A172 (cell line): ENCODE measurements at regions not wholly inside any gene's neighbourhood (a gene's known extent, or its start where the extent isn't known, plus 50 kb on each side); places are given as distances from the start of the nearest gene placed in this dataset.

Experiments used
- DNase-seq: peaks from one replicate; pipeline ENCODE4 v3.0.0-alpha.2; 2015; ENCODE audit warnings: low spot score

- no peak for DNase-seq
Measured at GRCh38 chr7:110129159-110129558, 961.8 kb upstream of the LRRN3 start.

- no peak for DNase-seq
Measured at GRCh38 chr7:110130669-110131068, 960.3 kb upstream of the LRRN3 start.

- no peak for DNase-seq
Measured at GRCh38 chr7:110131344-110131743, 959.6 kb upstream of the LRRN3 start.

GRCh38 chr7:110139056-110139455, 951.9 kb upstream of the LRRN3 start:
- DNase-seq, result no peak

GRCh38 chr7:110142939-110143526, 947.9 kb upstream of the LRRN3 start:
- no peak for DNase-seq

- no peak for DNase-seq
Measured at GRCh38 chr7:110144599-110144998, 946.3 kb upstream of the LRRN3 start.

GRCh38 chr7:110148054-110148453, 942.9 kb upstream of the LRRN3 start:
- no peak for DNase-seq

GRCh38 chr7:110153222-110153621, 937.7 kb upstream of the LRRN3 start:
- no peak for DNase-seq

GRCh38 chr7:110156511-110156910, 934.4 kb upstream of the LRRN3 start:
- DNase-seq, result no peak

GRCh38 chr7:110157631-110158362, 933.1 kb upstream of the LRRN3 start:
- DNase-seq, result peak; percentile 41

GRCh38 chr7:110168010-110168409, 922.9 kb upstream of the LRRN3 start:
- peak; percentile 50 for DNase-seq

GRCh38 chr7:110170841-110171240, 920.1 kb upstream of the LRRN3 start:
- DNase-seq, result peak; percentile 6

- DNase-seq, result no peak
Measured at GRCh38 chr7:110177463-110177862, 913.5 kb upstream of the LRRN3 start.

GRCh38 chr7:110179037-110179436, 911.9 kb upstream of the LRRN3 start:
- no peak for DNase-seq

- no peak for DNase-seq
Measured at GRCh38 chr7:110181768-110182167, 909.2 kb upstream of the LRRN3 start.

GRCh38 chr7:110186334-110186733, 904.6 kb upstream of the LRRN3 start:
- no peak for DNase-seq

- DNase-seq, result no peak
Measured at GRCh38 chr7:110187877-110188554, 902.9 kb upstream of the LRRN3 start.

GRCh38 chr7:110204527-110204926, 886.4 kb upstream of the LRRN3 start:
- DNase-seq, result no peak

GRCh38 chr7:110205899-110206298, 885.0 kb upstream of the LRRN3 start:
- peak; percentile 12 for DNase-seq

GRCh38 chr7:110209884-110210283, 881.0 kb upstream of the LRRN3 start:
- DNase-seq, result no peak

- DNase-seq, result no peak
Measured at GRCh38 chr7:110210941-110211608, 879.9 kb upstream of the LRRN3 start.

GRCh38 chr7:110224643-110225042, 866.3 kb upstream of the LRRN3 start:
- DNase-seq, result peak; percentile 95

- no peak for DNase-seq
Measured at GRCh38 chr7:110246118-110246517, 844.8 kb upstream of the LRRN3 start.
